Mucosa of stomach (tissue), 1 donor: ENCODE measurements at regions not wholly inside any gene's neighbourhood (a gene's known extent, or its start where the extent isn't known, plus 50 kb on each side); places are given as distances from the start of the nearest gene placed in this dataset.

ENCODE experiments used
- H3K27me3 ChIP-seq: one replicate; pipeline ENCODE4 v1.7.0; 2013; ENCODE audit warnings: mild to moderate bottlenecking, low read length; ENCODE audit not compliant: control insufficient read depth, insufficient read depth
- H3K36me3 ChIP-seq: one replicate; pipeline ENCODE4 v1.7.0; 2013; ENCODE audit warnings: low read length; ENCODE audit not compliant: control insufficient read depth, insufficient read depth
- H3K4me1 ChIP-seq: one replicate; pipeline ENCODE4 v1.7.0; 2013; ENCODE audit warnings: mild to moderate bottlenecking, low read length; ENCODE audit not compliant: control insufficient read depth, insufficient read depth
- H3K4me3 ChIP-seq: one replicate; pipeline ENCODE4 v1.7.0; 2013; ENCODE audit warnings: low read length
- H3K9ac ChIP-seq: one replicate; pipeline ENCODE4 v1.7.0; 2013; ENCODE audit warnings: mild to moderate bottlenecking, low read length, moderate library complexity
- H3K9me3 ChIP-seq: one replicate; pipeline ENCODE4 v1.7.0; 2013; ENCODE audit warnings: mild to moderate bottlenecking, low read length, moderate library complexity; ENCODE audit not compliant: control insufficient read depth
- donor health status: Pancreatic carcinoma.

DNA sequence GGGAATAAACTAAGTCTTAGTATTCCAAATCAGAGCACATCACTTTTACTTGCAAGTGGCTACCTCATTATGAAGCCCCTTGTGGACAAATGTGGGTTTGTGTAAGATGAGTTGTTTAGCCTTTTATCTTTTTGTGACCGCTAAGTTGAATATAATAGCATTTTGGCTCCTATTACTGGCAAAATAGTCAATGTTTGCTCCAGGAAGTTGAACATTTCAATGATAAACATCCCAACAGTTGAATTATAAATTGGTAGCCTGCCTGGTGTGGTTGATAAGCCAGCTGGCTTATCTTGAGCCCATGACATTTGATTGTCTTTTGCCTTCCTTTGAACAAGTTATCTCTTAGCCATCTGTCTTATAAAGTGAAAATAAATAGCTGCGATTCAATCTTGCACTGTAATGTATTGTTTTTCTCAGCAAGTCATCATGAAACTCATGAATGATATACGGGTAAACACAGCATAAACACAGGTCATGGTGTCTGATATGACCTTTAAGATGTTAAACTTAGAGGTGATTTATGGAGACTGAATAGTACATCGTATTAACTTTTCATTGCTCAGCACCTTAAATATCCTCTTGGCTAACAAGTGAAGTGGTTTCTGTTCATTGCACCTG, 338.4 kb downstream of the SOCS6 start:
- Histone ChIP-seq H3K4me3 (no peak overlapping the region), H3K9me3 (no peaks in the 10 kb centered on the region), H3K4me1 (no peaks in the 10 kb centered on the region), H3K36me3 (no peaks in the 10 kb centered on the region), H3K27me3 (no peaks in the 10 kb centered on the region), H3K9ac (no peak overlapping the region)

DNA sequence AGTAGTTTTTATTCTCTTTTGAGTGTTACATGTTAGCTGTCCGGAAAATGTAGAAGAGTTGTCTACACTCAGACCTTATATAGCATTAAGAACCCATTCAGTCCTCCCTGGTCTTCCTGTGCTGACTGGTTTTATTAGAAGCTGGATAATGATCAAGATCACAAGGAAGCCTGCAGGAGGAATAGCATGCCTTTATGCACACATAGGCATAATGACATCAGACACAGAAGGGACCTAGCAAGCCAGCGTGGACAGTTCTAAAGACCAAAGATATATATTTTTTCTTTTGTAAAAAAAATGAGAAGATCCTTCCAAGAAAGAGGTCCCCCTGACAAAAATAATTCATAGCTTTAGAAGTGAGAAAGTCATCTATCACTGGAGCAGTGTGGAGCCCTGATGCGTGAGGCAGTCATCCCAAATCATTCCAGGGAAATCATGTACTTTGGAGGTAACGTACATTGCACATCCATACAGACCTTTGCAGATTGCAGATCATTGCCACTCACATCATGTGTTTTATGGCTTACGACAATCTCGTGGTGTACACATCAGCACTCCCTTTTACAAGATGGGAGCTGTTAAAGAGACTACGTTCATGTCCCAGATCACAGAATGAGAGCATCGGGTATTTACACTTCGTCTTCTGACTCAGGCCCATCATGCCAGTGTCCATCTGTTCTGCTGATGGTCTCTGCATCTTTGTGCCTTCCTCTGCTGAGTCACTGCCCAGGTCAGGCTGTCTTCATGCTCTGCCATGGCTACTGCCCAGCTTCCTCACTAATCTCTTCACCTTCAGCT, 334.0 kb downstream of the SOCS6 start:
- Histone ChIP-seq H3K27me3 (no peaks in the 10 kb centered on the region), H3K36me3 (no peaks in the 10 kb centered on the region), H3K9ac (no peak overlapping the region), H3K9me3 (no peaks in the 10 kb centered on the region), H3K4me3 (no peak overlapping the region), H3K4me1 (no peaks in the 10 kb centered on the region)

- Histone ChIP-seq H3K9ac (no peak overlapping the region), H3K27me3 (no peaks in the 10 kb centered on the region), H3K9me3 (no peaks in the 10 kb centered on the region), H3K4me3 (no peak overlapping the region), H3K4me1 (no peaks in the 10 kb centered on the region), H3K36me3 (no peaks in the 10 kb centered on the region)
These were observed 332.9 kb downstream of the SOCS6 start for GRCh38 chr18:70621710-70622109.

GRCh38 chr18:70620837-70621612, 332.2 kb downstream of the SOCS6 start:
- no peak overlapping the region for H3K4me3 ChIP-seq
- H3K9ac ChIP-seq: no peak overlapping the region
- no peaks in the 10 kb centered on the region for H3K36me3 ChIP-seq
- no peaks in the 10 kb centered on the region for H3K9me3 ChIP-seq
- H3K4me1 ChIP-seq: no peaks in the 10 kb centered on the region
- H3K27me3 ChIP-seq: no peaks in the 10 kb centered on the region

- Histone ChIP-seq H3K4me1 (no peaks in the 10 kb centered on the region), H3K4me3 (no peak overlapping the region), H3K36me3 (no peaks in the 10 kb centered on the region), H3K9me3 (no peaks in the 10 kb centered on the region), H3K27me3 (no peaks in the 10 kb centered on the region), H3K9ac (no peak overlapping the region)
These were observed 328.3 kb downstream of the SOCS6 start for GRCh38 chr18:70617020-70617763.

GRCh38 chr18:70600225-70600925, 311.5 kb downstream of the SOCS6 start:
- Histone ChIP-seq H3K9ac (no peak overlapping the region), H3K27me3 (no peaks in the 10 kb centered on the region), H3K9me3 (no peaks in the 10 kb centered on the region), H3K4me3 (no peak overlapping the region), H3K36me3 (no peaks in the 10 kb centered on the region), H3K4me1 (no peaks in the 10 kb centered on the region)

- H3K4me1 ChIP-seq: no peaks in the 10 kb centered on the region
- H3K27me3 ChIP-seq: no peaks in the 10 kb centered on the region
- no peaks in the 10 kb centered on the region for H3K9me3 ChIP-seq
- no peak overlapping the region for H3K4me3 ChIP-seq
- no peaks in the 10 kb centered on the region for H3K36me3 ChIP-seq
- no peak overlapping the region for H3K9ac ChIP-seq
These were observed 309.6 kb downstream of the SOCS6 start for GRCh38 chr18:70598406-70598805.

DNA sequence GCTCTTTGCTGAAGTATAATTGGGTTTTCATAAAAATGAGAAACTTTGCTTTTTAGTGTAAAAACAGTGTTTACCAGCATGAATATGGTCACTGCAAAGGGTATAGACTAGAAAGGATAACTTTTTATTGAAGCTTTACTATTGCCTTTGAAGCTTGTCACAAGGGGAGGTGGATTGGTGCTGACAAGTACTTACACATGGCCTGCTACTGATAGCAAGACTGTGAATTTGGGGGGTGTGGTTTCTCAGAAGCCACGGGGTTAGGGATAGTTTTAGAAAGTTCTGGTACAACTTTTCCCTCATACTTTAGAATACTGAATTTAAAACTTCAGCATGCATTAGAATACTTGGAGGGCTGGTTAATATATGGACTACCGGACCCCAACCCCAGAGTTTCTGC, 294.1 kb downstream of the SOCS6 start:
- H3K4me1 ChIP-seq: no peaks in the 10 kb centered on the region
- no peaks in the 10 kb centered on the region for H3K36me3 ChIP-seq
- no peaks in the 10 kb centered on the region for H3K9me3 ChIP-seq
- no peak overlapping the region for H3K9ac ChIP-seq
- no peak overlapping the region for H3K4me3 ChIP-seq
- H3K27me3 ChIP-seq: no peaks in the 10 kb centered on the region

DNA sequence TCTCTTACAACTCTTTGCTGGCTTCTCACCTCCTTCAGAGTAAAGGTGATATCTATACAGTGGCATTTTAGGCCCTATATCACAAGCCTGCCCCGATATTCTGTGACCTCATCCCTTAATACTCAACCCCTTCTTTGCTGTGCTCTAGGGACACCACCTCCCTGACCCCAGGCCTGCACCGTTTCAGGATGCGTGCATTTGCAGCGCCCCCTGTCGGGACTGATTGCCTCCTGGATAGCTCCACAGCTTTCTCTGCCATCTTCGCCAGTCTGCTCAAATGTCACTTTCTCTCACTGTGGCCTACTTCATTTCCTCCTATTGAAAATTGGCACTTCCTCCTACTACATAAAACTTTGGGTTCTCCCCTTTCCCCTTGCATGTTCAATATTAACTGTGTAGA, 289.6 kb downstream of the SOCS6 start:
- Histone ChIP-seq H3K36me3 (no peaks in the 10 kb centered on the region), H3K27me3 (no peaks in the 10 kb centered on the region), H3K9me3 (no peaks in the 10 kb centered on the region), H3K4me3 (no peak overlapping the region), H3K4me1 (no peaks in the 10 kb centered on the region), H3K9ac (no peak overlapping the region)

DNA sequence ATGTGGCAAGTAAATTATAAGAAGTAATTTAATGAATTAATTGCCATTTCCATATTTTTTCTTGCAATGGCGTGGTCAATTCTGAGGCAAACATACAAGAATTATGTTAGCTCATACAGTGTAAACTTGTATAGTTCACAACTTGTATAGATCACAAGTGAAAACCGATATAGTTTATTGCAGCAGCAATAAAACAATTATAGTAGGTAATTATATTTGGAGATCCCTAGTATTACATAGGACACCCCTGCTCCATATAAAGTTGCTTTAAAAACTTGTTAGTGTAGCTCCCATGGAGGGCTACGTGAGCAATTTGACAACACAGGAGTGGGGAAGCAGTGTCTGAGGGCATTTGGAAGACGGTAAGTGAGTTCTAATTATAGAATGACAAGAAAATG, 288.2 kb downstream of the SOCS6 start:
- H3K9me3 ChIP-seq: no peaks in the 10 kb centered on the region
- H3K4me1 ChIP-seq: no peaks in the 10 kb centered on the region
- no peaks in the 10 kb centered on the region for H3K36me3 ChIP-seq
- H3K27me3 ChIP-seq: no peaks in the 10 kb centered on the region
- H3K9ac ChIP-seq: no peak overlapping the region
- no peak overlapping the region for H3K4me3 ChIP-seq

- H3K9ac ChIP-seq: no peak overlapping the region
- no peaks in the 10 kb centered on the region for H3K27me3 ChIP-seq
- no peaks in the 10 kb centered on the region for H3K9me3 ChIP-seq
- no peak overlapping the region for H3K4me3 ChIP-seq
- no peaks in the 10 kb centered on the region for H3K36me3 ChIP-seq
- H3K4me1 ChIP-seq: no peaks in the 10 kb centered on the region
These were observed 287.6 kb downstream of the SOCS6 start for GRCh38 chr18:70576276-70577022.
